Uterus (tissue), 3 donors: ENCODE measurements at regions not wholly inside any gene's neighbourhood (a gene's known extent, or its start where the extent isn't known, plus 50 kb on each side); places are given as distances from the start of the nearest gene placed in this dataset.

Experiments
- DNase-seq, 2 donors: peaks; one replicate each; pipeline ENCODE4 v3.0.0-alpha.2; 2019 to 2020
- H3K27ac ChIP-seq, 2 donors: fragments of 200-600 bp; sonication (generic); 1 replicate in 1 of 2; 2 replicates in 1 of 2; pipeline ENCODE4 v1.5.1; 2016 to 2018
- H3K27me3 ChIP-seq, 2 donors: fragments of 200-600 bp; sonication (generic); one replicate each; pipeline ENCODE4 v1.5.1; 2018 to 2019; ENCODE audit warnings: control low read depth in 1 of 2
- H3K36me3 ChIP-seq, 2 donors: fragments of 200-600 bp; sonication (generic); one replicate each; pipeline ENCODE4 v1.5.1; 2019; ENCODE audit warnings: control low read depth in 1 of 2
- H3K4me1 ChIP-seq, 2 donors: fragments of 200-600 bp; sonication (generic); one replicate each; pipeline ENCODE4 v1.5.1; 2018 to 2019; ENCODE audit warnings: control low read depth in 1 of 2
- H3K4me3 ChIP-seq, 2 donors: fragments of 200-600 bp; sonication (generic); 1 replicate in 1 of 2; 2 replicates in 1 of 2; pipeline ENCODE4 v1.5.1; 2018 to 2019; ENCODE audit warnings: mild to moderate bottlenecking in 1 of 2
- H3K9me3 ChIP-seq, 2 donors: fragments of 200-600 bp; sonication (generic); one replicate each; pipeline ENCODE4 v1.5.1; 2019; ENCODE audit warnings: control low read depth in 1 of 2
- POLR2A ChIP-seq, 2 donors: fragments of 450-650 bp; IDR thresholded peaks; one replicate each; pipeline ENCODE4 v1.6.1; 2016; ENCODE audit warnings: antibody characterized with exemption in 2 of 2, mild to moderate bottlenecking in 1 of 2, moderate library complexity in 1 of 2
- intact Hi-C: fragments of 100-400 bp; cut with DNase I; formaldehyde crosslinking; loops from one replicate; pipeline ENCODE4 v1.15.1; 2023; ENCODE audit warnings: low total_unique reads
- TF ChIP-seq, protein P1 (sequence below), 4 experiments: fragments of 200-600 bp in 2 of 4; fragments of 450-650 bp in 2 of 4; sonication (generic) in 2 of 4; IDR thresholded peaks; one replicate each; pipeline ENCODE4 v1.5.1; 2016 to 2019; ENCODE audit warnings: antibody characterized with exemption in 4 of 4, mild to moderate bottlenecking in 2 of 4, moderate library complexity in 1 of 4
- donor health status: DM: yes; HTN: yes; CAD: no.

DNA sequence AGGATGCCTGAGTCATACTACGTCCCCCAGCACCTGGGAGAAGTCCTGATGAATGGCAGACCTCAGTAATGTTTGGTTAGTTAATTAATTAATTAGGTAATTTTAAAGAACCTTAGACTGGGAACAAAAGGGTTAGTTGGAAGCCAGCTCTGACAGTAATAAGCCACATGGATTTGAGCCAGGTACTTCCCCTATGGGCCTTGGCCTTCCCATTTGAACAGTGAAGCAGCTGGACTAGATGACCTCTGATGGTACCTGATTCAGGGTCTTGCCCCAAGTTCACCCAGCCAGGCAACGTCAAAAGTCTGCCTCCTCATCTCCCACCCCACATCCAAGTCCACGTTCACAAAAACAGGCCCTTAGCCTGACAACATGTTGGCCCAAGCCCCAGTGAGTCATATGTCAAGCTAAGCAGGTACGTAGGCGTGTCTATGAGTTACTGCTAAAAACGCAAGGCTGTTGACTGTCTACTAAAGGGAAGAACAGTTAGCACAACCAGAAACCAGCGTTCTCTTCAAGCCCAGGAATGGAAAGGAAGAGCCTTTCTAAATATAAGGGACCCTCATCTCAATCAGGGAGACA is 303.2 kb downstream of the ACTL7B start:
- peak; percentile 52 to 56 for DNase-seq
- Histone ChIP-seq H3K27ac (no peak overlapping the region), H3K27me3 (no peaks in the 10 kb centered on the region), H3K4me3 (no peak overlapping the region), H3K36me3 (no peaks in the 10 kb centered on the region), H3K9me3 (no peaks in the 10 kb centered on the region), H3K4me1 (no peaks in the 10 kb centered on the region)
- intact Hi-C loops: no loop called here
- no peak for TF ChIP-seq POLR2A (IDR thresholded peaks at IDR 0.05)
- TF ChIP-seq, protein P1, sequence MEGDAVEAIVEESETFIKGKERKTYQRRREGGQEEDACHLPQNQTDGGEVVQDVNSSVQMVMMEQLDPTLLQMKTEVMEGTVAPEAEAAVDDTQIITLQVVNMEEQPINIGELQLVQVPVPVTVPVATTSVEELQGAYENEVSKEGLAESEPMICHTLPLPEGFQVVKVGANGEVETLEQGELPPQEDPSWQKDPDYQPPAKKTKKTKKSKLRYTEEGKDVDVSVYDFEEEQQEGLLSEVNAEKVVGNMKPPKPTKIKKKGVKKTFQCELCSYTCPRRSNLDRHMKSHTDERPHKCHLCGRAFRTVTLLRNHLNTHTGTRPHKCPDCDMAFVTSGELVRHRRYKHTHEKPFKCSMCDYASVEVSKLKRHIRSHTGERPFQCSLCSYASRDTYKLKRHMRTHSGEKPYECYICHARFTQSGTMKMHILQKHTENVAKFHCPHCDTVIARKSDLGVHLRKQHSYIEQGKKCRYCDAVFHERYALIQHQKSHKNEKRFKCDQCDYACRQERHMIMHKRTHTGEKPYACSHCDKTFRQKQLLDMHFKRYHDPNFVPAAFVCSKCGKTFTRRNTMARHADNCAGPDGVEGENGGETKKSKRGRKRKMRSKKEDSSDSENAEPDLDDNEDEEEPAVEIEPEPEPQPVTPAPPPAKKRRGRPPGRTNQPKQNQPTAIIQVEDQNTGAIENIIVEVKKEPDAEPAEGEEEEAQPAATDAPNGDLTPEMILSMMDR (IDR thresholded peaks at IDR 0.05): no peak

DNA sequence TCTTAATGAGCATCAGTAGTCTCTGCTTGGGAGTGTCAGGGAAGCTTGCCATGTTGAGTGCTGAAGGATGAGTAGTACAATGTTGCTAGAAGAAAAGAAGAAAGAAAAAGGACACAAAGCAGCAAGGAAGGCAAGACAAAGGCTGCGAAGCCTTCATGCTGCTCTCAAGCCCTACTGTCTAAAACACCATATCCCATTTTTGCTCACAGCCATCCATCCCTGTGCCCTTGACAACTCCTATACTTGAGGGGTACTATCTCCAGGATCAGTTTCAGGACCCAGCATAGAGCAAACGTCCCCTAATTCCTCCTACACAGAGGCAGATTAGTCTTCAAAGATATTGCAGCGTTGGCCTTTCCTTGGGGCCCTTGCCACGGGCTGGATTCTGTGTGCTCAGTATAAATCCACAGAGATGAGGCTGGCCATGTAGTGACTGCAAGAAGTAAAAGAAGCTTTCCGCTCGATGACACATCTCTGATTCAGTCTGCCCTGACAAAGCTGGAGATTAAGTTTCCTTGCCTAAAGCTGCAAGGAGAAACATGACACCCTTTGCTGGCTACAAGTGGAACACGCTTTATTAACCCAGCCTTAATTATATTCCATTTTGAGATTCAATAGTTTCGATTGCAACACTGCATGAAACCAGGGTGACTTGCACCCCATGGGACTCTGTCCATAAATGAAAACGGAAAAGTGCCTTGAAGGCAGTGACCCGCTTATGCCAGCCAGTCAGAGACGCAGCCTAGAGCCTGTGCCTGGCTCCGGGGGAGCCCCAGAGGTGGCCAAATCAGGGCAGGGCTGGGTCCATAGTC is 304.6 kb downstream of the ACTL7B start:
- Histone ChIP-seq H3K9me3 (no peaks in the 10 kb centered on the region), H3K4me1 (no peaks in the 10 kb centered on the region), H3K4me3 (no peak overlapping the region), H3K27ac (no peak overlapping the region), H3K27me3 (no peaks in the 10 kb centered on the region), H3K36me3 (no peaks in the 10 kb centered on the region)
- TF ChIP-seq POLR2A (IDR thresholded peaks at IDR 0.05): no peak
- TF ChIP-seq, protein P1 (IDR thresholded peaks at IDR 0.05): no peak
- intact Hi-C loops: no loop called here
- no peak for DNase-seq

GRCh38 chr9:108550106-108550505 is 305.7 kb downstream of the ACTL7B start:
- Histone ChIP-seq H3K4me3 (no peak overlapping the region), H3K27me3 (no peaks in the 10 kb centered on the region), H3K9me3 (no peaks in the 10 kb centered on the region), H3K36me3 (no peaks in the 10 kb centered on the region), H3K27ac (no peak overlapping the region), H3K4me1 (no peaks in the 10 kb centered on the region)
- no peak for DNase-seq
- TF ChIP-seq, protein P1 (IDR thresholded peaks at IDR 0.05): no peak
- no peak for TF ChIP-seq POLR2A (IDR thresholded peaks at IDR 0.05)
- intact Hi-C loops: no loop called here

GRCh38 chr9:108549184-108549583 is 306.6 kb downstream of the ACTL7B start:
- no peak for TF ChIP-seq POLR2A (IDR thresholded peaks at IDR 0.05)
- TF ChIP-seq, protein P1 (IDR thresholded peaks at IDR 0.05): no peak
- Histone ChIP-seq H3K4me1 (no peaks in the 10 kb centered on the region), H3K4me3 (no peak overlapping the region), H3K36me3 (no peaks in the 10 kb centered on the region), H3K27me3 (no peaks in the 10 kb centered on the region), H3K9me3 (no peaks in the 10 kb centered on the region), H3K27ac (no peak overlapping the region)
- intact Hi-C loops: no loop called here
- no peak for DNase-seq

GRCh38 chr9:108547411-108548135 is 308.2 kb downstream of the ACTL7B start:
- no peaks in the 10 kb centered on the region for H3K36me3 ChIP-seq
- H3K27ac ChIP-seq: no peak overlapping the region
- TF ChIP-seq POLR2A (IDR thresholded peaks at IDR 0.05): no peak
- TF ChIP-seq, protein P1 (IDR thresholded peaks at IDR 0.05): no peak
- intact Hi-C loops: no loop called here
- no peak overlapping the region for H3K4me3 ChIP-seq
- no peaks in the 10 kb centered on the region for H3K9me3 ChIP-seq
- H3K27me3 ChIP-seq: no peaks in the 10 kb centered on the region
- DNase-seq: no peak
- no peaks in the 10 kb centered on the region for H3K4me1 ChIP-seq
